GM18499 (cell line): ENCODE measurements at regions not wholly inside any gene's neighbourhood (a gene's known extent, or its start where the extent isn't known, plus 50 kb on each side); places are given as distances from the start of the nearest gene placed in this dataset.
"Not testable (repeated sequence)": the region's sequence is repeated elsewhere in the genome, so short reads cannot be mapped to it uniquely, and the experiment has no call there.

Experiments used
- ATAC-seq: cut with Tn5 transposase; IDR thresholded peaks from one replicate; pipeline ENCODE4 v1.9.1; 2021; ENCODE audit warnings: moderate number of reproducible peaks; ENCODE audit not compliant: insufficient read depth, unreplicated experiment

DNA sequence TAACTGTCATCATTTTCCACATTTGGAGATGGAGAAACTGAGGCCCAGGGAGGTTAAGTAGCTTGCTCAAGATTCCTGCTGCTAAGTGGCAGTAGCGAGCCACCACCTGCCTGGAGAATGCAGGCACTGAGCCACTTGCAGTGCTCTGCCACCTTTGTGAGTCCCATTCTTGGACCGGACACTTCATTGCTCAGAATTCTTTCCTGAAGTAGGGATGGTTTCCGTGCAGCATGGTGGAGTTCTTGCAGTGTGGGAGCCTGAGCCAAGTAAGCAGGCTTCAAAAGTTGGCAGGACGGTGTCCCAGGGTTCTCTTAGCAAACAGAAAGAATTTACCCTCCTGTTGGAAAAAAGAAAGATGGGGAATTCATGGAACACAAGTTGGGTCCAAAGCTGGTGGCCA lies 115.0 kb upstream of the MMADHC start:
- ATAC-seq: no peak

DNA sequence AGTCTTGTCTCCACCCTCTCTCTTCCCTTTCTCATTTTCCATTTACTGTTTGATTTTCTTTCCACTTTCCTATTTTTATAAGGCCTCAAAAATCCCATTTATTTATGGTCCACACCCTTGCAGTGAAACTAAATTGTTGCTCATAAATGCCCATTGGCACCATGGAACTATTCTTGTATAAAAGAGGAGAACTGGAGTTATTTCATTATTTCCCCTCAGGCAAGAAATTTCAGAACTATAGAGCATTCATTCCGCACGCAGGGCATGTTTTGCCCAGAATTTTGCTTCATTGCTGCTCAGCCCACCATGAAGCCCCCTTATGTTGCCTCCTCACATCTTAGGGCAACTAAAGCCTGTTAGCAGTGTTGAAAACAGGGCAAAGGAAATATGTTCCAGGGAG lies 113.7 kb upstream of the MMADHC start:
- ATAC-seq: no peak

GRCh38 chr2:149692961-149693396 lies 105.4 kb upstream of the MMADHC start:
- no peak for ATAC-seq

- no peak for ATAC-seq
Measured at GRCh38 chr2:149690825-149691224, 103.2 kb upstream of the MMADHC start.

- no peak for ATAC-seq
Measured at GRCh38 chr2:149687052-149687427, 99.5 kb upstream of the MMADHC start.

- ATAC-seq: no peak
Measured at GRCh38 chr2:149686136-149687051, 98.8 kb upstream of the MMADHC start.

GRCh38 chr2:149685401-149685800 lies 97.8 kb upstream of the MMADHC start:
- not testable (repeated sequence) for ATAC-seq

GRCh38 chr2:149679286-149679685 lies 91.7 kb upstream of the MMADHC start:
- no peak for ATAC-seq

DNA sequence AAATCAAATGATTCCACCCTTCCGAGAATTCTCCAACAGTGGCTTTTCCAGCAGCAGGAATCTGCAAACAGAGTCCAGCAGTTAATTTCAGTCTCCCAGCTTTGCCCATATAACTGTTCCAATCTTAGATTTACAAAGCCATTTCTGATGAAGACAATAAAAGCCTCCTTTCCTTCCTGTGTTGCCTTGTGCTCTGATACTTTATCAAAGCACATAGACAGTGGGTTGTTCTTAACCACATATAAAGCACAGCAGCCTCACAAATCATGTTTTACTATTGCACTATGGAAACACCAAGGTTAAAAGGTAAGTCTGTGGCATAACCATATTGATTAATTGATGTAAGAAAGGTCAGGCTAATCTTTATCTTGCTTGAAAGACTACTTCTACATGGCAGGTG lies 89.8 kb upstream of the MMADHC start:
- no peak for ATAC-seq

- no peak for ATAC-seq
Measured at GRCh38 chr2:149670086-149670485, 82.5 kb upstream of the MMADHC start.

DNA sequence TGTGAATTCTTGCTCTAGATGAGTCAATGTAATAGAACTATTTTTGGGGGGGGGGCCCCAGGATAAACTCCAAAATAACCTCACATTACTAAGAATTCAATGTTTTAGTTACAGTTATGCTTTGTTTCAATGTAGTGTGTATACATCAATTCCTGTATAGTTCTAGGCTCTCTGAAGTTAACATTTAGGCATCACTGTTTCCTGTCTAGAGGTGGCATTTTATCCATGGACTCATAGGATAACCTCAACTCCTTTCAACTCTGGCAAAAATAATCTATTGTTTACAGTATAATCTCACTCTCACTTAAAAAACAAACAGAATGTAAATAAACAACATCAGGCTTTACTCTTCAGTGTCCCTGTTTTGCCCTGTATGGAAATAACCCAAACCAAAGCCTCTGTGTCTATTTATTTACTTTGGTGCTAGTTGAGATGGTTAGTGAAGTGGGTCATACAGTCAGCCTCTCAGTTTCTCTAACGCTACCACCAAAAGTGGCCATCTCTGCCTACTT lies 79.3 kb upstream of the MMADHC start:
- ATAC-seq: no peak

DNA sequence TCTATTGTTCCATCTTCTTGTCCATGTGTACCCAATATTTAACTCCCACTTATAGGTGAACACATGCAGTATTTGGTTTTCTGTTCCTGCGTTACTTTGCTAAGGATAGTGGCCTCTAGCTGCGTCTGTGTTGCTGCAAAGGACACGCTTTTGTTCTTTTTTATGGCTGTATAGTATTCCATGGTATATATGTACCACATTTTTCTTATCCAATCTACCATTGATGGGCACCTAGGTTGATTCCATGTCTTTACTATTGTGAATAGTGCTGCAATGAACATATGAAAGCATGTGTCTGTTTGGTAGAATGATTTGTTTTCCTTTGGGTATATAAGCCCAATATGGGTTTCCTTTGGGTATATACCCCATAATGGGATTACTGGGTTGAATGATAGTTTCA lies 77.3 kb upstream of the MMADHC start:
- no peak for ATAC-seq

- no peak for ATAC-seq
Measured at GRCh38 chr2:149662556-149662955, 75.0 kb upstream of the MMADHC start.

- no peak for ATAC-seq
Measured at GRCh38 chr2:149661844-149662243, 74.3 kb upstream of the MMADHC start.

DNA sequence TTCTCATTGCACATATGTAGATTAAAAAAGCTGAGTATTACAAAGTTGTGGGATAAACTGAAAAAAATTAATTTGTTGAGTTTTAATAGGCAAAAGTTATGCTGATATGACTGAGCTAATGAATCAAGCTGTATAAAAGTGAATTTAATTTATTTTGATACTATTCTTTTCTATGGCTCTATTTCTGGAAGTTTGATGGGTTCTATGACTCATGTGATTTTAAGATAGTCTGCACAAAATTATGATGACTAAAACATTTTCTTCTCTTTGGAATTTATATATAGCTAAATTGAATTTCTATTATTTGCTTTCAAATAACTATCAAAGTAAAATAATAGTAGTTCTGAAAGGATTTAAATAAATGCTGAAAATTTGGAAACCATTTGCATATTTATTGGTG lies 71.0 kb upstream of the MMADHC start:
- ATAC-seq: no peak

DNA sequence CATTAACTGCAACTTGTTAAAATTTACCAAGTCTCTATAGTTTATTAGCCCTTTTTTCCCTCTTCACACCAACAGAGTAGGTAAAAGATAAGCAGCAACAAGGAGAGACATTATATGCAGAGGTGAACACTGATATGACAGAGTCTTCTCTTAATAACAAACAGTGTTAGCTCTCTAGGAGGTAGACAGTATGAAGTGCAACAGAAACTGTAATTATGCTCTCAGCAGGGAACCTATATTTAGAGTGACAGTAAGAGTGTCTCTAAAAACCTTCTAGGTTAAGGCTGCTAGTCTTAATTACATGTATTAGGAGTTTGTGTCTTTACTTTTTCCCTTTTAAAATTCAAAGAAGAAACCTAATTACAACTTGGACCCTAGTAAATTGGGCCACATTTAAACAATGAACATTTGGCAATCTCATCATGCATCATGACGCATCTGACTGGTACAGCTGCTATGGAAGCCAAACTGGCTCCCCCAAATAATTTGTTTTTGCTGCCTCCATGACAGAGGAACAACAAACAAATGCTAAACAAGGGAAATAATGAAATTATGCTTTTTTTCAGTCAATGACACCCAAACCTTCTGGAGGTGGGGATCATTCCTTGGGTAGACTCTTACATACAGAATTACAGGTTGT lies 69.9 kb upstream of the MMADHC start:
- no peak for ATAC-seq

- no peak for ATAC-seq
Measured at GRCh38 chr2:149656996-149657395, 69.4 kb upstream of the MMADHC start.

DNA sequence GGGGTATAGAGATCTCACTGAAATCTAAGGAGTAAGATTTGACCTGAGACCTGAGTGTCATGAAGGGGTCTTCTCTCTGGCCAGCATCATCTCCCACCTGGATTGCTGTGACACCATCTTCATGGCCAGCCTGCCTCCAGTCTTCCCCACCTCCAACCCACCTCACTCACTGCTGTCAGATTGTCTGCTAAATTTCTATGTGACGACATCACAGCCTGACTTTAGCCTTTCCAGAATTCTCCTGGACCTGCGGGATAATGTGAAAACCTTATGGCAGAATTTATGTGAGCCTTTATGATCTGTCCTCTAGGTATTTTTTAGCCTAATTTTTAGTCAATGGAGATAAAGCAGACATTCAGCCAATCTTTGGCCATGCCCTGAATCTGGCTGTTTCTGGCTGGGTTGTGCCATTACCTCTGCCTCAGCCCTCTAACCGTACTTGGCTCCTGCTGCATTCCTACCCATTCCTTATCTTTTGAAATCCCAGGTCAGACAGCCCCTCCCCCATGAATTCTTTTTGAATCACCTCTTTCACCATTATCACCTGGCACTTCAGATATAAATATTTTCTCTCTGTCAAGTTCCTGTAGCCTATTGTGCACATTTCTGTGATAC lies 66.4 kb upstream of the MMADHC start:
- ATAC-seq: no peak

GRCh38 chr2:149652926-149653325 lies 65.4 kb upstream of the MMADHC start:
- ATAC-seq: no peak

- ATAC-seq: no peak
Measured at GRCh38 chr2:149652526-149652925, 65.0 kb upstream of the MMADHC start.

DNA sequence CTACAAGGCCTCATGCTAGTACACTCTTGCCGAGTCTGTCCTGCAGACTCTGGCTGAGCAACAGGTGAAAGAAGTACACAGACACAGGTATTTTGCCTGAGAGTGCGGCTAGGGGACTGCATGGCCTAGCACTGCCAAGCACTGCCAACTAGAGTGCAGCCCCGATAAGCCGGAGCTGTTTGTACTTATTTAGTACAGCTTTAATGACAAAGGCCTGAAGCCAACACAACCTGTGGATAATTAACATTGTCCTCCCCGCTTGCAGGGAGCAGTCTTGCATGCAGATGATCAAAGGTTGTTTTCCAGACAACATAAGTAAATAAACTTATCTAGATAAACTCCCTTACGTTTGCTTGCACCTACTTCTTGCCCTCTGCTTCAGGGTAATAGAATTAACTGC lies 63.7 kb upstream of the MMADHC start:
- no peak for ATAC-seq
